KOPT-K1 (cell line): ENCODE measurements at regions not wholly inside any gene's neighbourhood (a gene's known extent, or its start where the extent isn't known, plus 50 kb on each side); places are given as distances from the start of the nearest gene placed in this dataset.

Source experiments
- H3K27ac ChIP-seq: fragments of 200-600 bp; sonication (generic); 2 replicates; pipeline ENCODE4 v1.5.1; 2016; ENCODE audit warnings: antibody characterized with exemption, mild to moderate bottlenecking, low read depth, low read length; ENCODE audit not compliant: poor library complexity, severe bottlenecking
- H3K36me3 ChIP-seq: fragments of 200-600 bp; sonication (generic); 2 replicates; pipeline ENCODE4 v1.5.1; 2017; ENCODE audit warnings: antibody characterized with exemption, mild to moderate bottlenecking, low read length, moderate library complexity; ENCODE audit not compliant: insufficient read depth
- H3K9me3 ChIP-seq: fragments of 200-600 bp; sonication (generic); 2 replicates; pipeline ENCODE4 v1.5.1; 2017; ENCODE audit warnings: antibody characterized with exemption, low read length, mild to moderate bottlenecking; ENCODE audit not compliant: insufficient read depth, poor library complexity, severe bottlenecking

DNA sequence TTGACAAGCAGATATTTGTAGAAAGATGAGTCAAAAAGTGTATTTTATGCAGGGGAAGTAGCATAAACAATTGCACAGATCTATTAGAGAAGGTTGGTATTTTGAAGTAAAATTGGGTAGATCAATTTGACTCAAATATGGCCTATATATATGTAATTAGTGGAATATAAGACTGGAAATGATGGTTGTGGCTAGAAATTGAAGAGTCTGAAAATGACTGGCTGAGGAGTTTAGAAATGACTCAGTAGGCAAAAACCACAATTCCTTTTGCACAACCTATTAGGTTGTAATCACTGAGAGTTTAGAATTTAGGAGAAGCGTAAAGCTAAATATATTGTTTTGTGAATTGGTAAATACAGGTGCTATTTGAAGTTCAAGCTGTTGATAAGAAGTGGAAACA is 622.6 kb upstream of the PCDH20 start:
- Histone ChIP-seq H3K9me3 (no peaks in the 10 kb centered on the region), H3K27ac (no peak overlapping the region), H3K36me3 (no peaks in the 10 kb centered on the region)

DNA sequence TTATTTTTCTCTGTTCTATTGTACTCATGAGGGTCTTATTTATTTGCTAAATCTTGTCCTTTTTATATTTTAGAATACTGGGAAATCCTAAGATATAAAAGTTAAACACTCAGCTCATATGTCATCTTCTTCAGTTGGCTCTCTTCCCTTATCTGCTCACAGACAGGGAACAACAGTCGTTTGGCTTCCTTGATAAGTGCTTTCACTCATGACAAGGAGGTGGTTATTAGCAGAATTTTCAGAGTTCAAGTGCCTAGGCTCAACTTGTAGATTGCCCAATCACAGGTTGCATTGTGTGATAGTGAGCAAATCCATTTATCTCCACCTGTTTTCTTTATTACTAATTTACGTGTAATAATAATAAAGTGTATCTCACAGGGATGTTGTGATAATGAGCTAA is 620.3 kb upstream of the PCDH20 start:
- no peaks in the 10 kb centered on the region for H3K36me3 ChIP-seq
- no peak overlapping the region for H3K27ac ChIP-seq
- no peaks in the 10 kb centered on the region for H3K9me3 ChIP-seq

DNA sequence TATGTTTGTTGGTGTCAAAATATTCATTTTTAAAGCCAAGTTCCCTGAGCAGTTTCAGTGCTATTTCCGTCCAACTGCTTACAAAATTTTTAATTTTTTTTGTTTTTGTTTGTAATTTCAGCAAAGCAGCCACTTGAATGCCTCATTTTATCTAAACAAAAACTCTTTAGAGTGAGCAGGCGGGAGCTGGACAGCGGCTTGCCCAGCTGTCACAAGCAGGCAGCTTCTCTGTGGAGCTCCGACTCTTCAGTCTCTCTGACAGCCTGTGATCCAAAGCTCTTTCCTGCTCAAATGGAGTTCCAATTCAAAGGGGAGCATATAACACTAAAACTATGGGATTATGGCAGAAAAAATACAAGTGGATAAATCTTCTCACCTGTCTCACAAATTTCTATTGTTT is 618.3 kb upstream of the PCDH20 start:
- Histone ChIP-seq H3K36me3 (no peaks in the 10 kb centered on the region), H3K9me3 (no peaks in the 10 kb centered on the region), H3K27ac (no peak overlapping the region)

DNA sequence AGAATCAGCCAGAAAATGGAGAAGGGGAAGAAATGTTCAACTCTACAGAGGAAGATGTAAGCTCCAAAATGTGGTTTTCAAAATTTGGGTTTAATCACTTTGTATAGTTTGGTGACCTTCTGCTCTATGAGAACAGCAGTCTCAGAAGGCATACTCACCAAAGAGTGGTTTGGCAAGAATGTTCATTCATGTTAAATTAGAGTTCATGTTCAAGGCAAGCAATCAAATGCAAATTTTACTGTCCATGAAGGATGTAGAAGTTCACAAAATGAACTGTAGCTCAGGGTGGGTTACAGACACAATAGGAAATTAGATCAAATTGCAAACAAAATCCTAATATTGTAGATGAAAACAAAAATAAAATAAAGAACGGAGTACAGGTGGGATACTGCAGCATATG is 606.7 kb upstream of the PCDH20 start:
- H3K9me3 ChIP-seq, result no peaks in the 10 kb centered on the region
- no peaks in the 10 kb centered on the region for H3K36me3 ChIP-seq
- H3K27ac ChIP-seq, result no peak overlapping the region

DNA sequence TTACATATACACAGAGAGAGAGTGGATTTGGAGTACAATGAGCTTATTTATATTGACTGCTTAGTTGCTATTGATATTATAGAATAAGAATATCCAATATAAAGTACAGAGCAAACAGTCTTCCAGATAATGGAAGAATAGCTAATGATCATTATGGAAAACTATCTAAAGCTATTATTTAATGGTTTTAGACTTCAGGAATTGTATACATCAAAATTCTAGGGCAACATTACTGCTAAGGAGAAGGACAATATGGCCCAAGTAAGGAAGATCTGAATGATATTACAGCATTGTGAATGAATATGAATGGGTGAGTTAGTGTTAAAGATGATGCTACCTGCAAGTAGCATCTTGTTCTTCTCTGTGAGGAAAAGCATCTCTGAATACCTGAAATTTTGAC is 604.2 kb upstream of the PCDH20 start:
- H3K9me3 ChIP-seq, result no peaks in the 10 kb centered on the region
- H3K36me3 ChIP-seq, result no peaks in the 10 kb centered on the region
- no peak overlapping the region for H3K27ac ChIP-seq

DNA sequence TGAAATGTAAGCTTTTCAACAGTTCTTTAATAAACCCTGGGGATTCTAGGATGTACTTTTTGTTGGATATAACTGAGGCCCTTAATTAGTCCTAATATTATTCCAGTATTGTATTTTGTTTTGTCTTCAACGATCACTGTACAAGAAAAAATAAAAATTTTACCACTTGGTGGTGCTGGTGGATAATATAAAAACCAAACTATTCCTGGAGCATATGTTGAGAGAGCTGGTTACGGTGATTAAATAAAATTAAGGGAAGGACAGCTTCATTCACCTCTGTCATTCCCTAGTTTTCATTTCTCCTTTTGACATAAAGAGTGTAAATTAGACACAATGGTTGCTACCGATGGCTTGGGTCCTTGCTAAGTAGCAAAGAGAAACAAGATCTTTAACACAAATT is 598.6 kb upstream of the PCDH20 start:
- Histone ChIP-seq H3K27ac (no peak overlapping the region), H3K9me3 (no peaks in the 10 kb centered on the region), H3K36me3 (no peaks in the 10 kb centered on the region)

DNA sequence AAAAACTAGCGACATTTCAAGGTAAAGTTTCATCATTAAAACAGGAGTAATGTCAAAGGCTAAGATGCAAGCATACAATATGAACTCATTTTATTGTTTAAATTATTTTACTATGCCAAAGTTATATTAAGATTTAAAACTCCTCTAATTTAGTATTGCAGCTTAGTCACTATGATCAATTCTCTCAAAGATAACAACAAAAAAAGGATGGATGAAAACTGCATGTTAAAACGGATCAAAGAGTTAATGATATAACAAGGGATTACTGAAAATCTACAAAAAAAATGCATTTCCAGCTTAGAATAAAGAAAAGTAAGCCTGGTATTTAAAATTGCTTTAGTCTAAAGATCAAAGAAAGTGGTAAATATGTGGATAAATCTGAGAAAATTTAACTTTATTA is 587.8 kb upstream of the PCDH20 start:
- Histone ChIP-seq H3K36me3 (no peaks in the 10 kb centered on the region), H3K9me3 (no peaks in the 10 kb centered on the region), H3K27ac (no peak overlapping the region)

DNA sequence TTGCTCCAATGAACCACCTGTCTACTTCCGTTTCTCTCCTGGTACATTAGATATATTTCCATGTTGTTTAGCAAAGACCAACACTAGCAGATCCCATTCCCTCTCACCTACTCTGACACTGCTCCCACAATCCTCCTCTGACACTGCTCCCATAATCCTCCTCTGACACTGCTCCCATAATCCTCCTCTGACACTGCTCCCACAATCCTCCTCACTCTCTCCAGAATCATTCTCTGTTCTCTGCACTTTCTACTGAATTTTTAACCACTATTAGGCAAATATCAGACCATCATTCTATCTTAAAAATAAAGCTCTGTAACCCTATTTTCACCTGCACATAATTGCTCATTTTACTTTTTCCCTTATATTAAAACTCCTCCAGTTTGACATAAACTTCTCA is 578.5 kb upstream of the PCDH20 start:
- Histone ChIP-seq H3K27ac (no peak overlapping the region), H3K9me3 (no peaks in the 10 kb centered on the region), H3K36me3 (no peaks in the 10 kb centered on the region)

DNA sequence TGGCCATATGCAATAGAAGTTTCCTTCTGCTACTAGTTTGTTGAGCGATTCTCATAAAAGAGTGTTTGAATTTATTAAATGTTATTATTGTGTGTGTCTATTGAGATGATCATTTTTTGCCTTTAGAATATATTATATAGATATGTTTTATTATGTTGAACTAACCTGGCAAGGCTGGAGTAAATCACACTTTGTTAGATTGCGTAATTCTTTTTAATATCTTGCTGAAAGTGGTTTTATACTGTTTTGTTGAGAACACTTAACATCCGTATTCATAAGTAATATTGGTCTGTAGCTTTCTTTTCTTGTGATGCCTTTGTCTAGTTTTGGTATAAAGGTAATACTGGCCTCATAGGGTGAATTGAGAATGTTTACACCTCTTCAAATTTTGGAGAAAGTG is 574.3 kb upstream of the PCDH20 start:
- Histone ChIP-seq H3K27ac (no peak overlapping the region), H3K9me3 (no peaks in the 10 kb centered on the region), H3K36me3 (no peaks in the 10 kb centered on the region)

DNA sequence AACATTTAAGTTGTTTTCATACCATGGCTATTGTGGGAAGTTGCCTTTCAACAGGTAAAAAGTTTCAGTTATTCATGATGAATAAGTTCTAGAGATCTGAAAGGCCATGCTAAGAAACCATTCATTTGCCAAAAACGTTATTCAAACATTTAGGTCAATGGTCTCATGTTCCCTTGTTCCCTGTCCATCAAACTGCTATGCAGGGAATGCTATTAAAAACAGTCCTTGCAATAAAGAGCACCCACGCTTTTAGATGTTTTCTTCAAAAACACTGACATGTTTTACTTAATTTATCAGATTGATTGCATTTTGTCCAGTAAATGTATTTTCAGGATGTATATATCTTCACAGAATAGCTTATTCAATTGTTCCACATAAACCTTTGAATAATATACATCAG is 573.2 kb upstream of the PCDH20 start:
- Histone ChIP-seq H3K27ac (no peak overlapping the region), H3K9me3 (no peaks in the 10 kb centered on the region), H3K36me3 (no peaks in the 10 kb centered on the region)

DNA sequence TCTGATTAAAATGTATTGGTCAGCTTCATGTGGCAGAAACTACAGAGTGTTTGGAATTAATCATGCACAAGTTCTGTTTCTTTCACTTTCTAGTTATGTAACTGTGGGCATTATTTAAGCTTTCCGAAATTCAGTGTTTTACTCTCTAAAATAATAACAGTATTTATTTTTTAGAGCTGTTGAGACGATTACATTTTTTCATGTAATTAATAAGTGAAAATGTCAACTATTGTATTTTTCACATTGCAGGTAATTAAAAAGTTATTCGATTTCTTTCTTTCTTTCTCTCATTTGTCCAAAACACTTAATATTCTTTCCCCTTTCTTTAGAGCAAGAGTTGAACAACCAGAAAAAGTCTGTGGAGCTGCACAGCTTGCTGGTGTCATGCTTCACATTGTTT is 559.4 kb upstream of the PCDH20 start:
- Histone ChIP-seq H3K27ac (no peak overlapping the region), H3K36me3 (no peaks in the 10 kb centered on the region), H3K9me3 (no peaks in the 10 kb centered on the region)

DNA sequence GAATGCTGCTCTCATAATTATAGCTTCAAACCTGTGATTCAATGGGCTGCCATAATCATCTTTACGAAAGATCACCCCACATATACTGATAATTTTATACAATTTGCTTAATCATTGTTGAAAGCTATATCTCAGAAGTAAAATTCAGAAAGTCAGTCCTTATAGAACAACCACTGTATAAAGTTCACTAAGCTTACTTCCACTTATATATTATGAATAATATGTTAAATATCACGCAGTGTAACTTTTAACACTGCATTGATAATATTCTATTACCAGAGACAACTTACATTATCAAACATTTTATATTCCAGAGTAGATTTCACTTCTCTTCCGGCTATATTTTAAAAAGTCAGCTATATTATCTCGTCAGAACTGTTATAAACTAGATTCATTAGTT is 550.1 kb upstream of the PCDH20 start:
- Histone ChIP-seq H3K36me3 (no peaks in the 10 kb centered on the region), H3K27ac (no peak overlapping the region), H3K9me3 (no peaks in the 10 kb centered on the region)

DNA sequence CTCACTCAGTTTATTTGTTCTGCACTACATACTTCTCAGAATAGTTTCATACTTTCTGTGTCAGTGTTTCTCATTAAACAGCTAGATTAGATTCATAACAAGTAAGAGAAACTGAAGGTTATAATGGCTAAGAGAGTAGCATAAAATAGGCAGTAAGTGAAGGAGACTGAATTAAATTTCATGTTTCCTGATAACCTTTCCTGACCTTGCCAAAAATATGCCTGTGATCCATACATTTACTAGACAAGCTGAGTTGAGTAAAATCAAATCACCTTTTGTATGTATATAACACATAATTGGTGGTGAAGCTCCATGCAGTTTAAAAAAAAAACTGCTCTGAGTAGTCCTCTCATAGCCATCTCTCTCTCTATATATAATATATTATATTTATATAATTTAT is 545.3 kb upstream of the PCDH20 start:
- no peaks in the 10 kb centered on the region for H3K36me3 ChIP-seq
- H3K27ac ChIP-seq, result no peak overlapping the region
- H3K9me3 ChIP-seq, result no peaks in the 10 kb centered on the region

DNA sequence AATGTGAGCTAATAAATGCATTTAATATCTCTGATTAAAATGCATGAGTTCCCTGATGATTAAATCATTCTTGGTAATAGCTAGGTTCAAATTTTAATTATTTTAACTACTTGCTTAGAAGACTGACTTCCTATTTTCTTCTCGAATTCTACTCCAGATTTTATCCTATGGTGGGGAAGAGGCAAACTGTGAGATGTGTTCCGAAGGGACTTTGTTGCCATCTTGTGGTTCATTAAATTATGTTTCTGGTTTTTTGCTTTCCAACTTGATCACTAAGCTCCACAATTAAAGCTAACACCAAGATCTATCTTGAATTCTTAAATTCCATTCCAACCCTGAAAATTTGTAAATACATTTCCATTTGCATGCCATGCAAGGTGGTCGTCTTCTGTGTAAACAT is 538.4 kb upstream of the PCDH20 start:
- no peaks in the 10 kb centered on the region for H3K9me3 ChIP-seq

DNA sequence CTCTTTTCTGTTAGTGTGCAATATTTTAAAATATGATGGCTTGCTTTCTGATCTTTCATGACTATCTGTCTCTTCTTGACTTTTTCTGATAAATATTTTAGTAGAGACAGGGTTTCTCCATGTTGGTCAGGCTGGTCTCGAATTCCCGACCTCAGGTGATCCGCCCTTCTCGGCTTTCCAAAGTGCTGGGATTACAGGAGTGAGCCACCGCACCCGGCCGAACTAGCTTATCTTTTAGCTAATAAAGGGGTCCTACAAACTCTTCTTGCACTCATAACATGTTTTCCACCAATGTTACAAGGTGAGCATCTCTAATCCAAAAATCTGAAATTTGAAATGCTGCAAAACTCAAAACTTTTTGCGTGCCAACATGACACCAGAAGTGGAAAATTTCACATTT is 535.2 kb upstream of the PCDH20 start:
- Histone ChIP-seq H3K36me3 (no peaks in the 10 kb centered on the region), H3K27ac (no peak overlapping the region), H3K9me3 (no peaks in the 10 kb centered on the region)

More for the DNA sequence above, 538.4 kb upstream of the PCDH20 start:
- Histone ChIP-seq H3K36me3 (no peaks in the 10 kb centered on the region), H3K27ac (no peak overlapping the region)

DNA sequence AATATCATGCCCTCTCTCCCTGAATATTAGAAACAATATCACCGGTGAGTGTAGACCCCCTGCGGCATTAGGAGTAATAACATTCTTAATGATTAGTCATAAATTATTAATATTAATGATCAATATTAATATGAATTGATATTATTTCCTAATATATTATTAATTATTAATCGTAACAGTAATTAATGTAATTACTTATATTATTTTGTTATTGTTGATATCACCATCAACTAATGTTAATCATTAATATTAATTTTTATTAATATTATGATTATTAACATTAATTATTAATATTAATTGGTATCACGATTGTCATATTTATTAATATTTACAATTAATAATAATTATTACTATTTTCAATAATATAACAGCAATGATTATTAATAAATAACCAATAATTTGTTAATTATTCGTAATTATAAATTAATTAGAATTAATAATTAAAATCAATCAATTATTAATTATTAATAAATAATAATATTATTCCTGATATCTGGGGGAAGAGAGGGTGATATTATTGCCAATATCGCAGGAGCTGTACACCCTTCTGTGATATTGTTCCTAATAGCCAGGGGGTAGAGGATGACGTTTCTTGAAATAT is 528.8 kb upstream of the PCDH20 start:
- H3K27ac ChIP-seq, result no peak overlapping the region
- no peaks in the 10 kb centered on the region for H3K9me3 ChIP-seq
- H3K36me3 ChIP-seq, result no peaks in the 10 kb centered on the region

DNA sequence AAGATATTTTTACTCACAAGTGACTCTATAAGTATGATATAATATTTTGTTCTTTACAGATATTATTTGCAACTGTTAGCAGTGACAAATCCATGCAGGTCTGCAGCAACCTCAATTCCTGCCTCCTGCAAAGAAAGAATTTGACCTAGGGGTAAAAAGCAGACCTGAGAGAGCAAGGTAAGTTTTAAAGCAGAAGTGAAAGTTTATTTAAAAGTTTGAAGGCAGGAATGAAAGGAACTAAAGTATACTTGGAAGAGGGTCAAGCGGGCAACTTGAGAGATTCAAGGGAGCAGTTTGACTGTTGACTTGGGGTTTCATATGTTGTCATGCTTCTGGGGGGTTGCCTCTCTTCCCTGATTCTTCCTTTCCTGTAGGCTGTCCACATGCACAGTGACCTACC is 520.1 kb upstream of the PCDH20 start:
- H3K36me3 ChIP-seq, result no peaks in the 10 kb centered on the region
- no peak overlapping the region for H3K27ac ChIP-seq
- H3K9me3 ChIP-seq, result no peaks in the 10 kb centered on the region
